HG03060 (cell line): ENCODE measurements at regions not wholly inside any gene's neighbourhood (a gene's known extent, or its start where the extent isn't known, plus 50 kb on each side); places are given as distances from the start of the nearest gene placed in this dataset.
"Not testable (repeated sequence)": the region's sequence is repeated elsewhere in the genome, so short reads cannot be mapped to it uniquely, and the experiment has no call there.

Source experiments
- ATAC-seq: cut with Tn5 transposase; IDR thresholded peaks from one replicate; pipeline ENCODE4 v1.9.1; 2021; ENCODE audit warnings: low read depth, moderate number of reproducible peaks; ENCODE audit not compliant: unreplicated experiment

GRCh38 chr1:72371259-72372035 is 89.1 kb upstream of the NEGR1 start:
- no peak for ATAC-seq

GRCh38 chr1:72370836-72371235 is 88.5 kb upstream of the NEGR1 start:
- ATAC-seq, result not testable (repeated sequence)

GRCh38 chr1:72369069-72369757 is 86.9 kb upstream of the NEGR1 start:
- no peak for ATAC-seq

- ATAC-seq, result no peak
Measured at GRCh38 chr1:72366466-72366865, 84.1 kb upstream of the NEGR1 start.

GRCh38 chr1:72365693-72366092 is 83.4 kb upstream of the NEGR1 start:
- no peak for ATAC-seq

- ATAC-seq, result no peak
Measured at GRCh38 chr1:72362538-72362937, 80.2 kb upstream of the NEGR1 start.

- ATAC-seq, result no peak
Measured at GRCh38 chr1:72357411-72357810, 75.1 kb upstream of the NEGR1 start.

GRCh38 chr1:72355899-72356298 is 73.6 kb upstream of the NEGR1 start:
- no peak for ATAC-seq

GRCh38 chr1:72341661-72342060 is 59.3 kb upstream of the NEGR1 start:
- no peak for ATAC-seq

- ATAC-seq, result no peak
Measured at GRCh38 chr1:72336776-72337175, 54.4 kb upstream of the NEGR1 start.
